GM18507 (cell line): ENCODE measurements at regions not wholly inside any gene's neighbourhood (a gene's known extent, or its start where the extent isn't known, plus 50 kb on each side); places are given as distances from the start of the nearest gene placed in this dataset.

Source experiments
- DNase-seq: peaks from one replicate; pipeline ENCODE4 v3.0.0; 2011; ENCODE audit warnings: low read depth; ENCODE audit not compliant: insufficient read length; ENCODE audit errors: extremely low spot score
- FAIRE-seq: peaks from 2 replicates; lab custom pipeline; 2011; peaks lifted over from hg19 to GRCh38; lab: Jason Lieb, UNC

- no peak for DNase-seq
- no peak for FAIRE-seq
Observed at GRCh38 chr15:95825671-95826411, 504.7 kb upstream of the NR2F2 start.

GRCh38 chr15:95826412-95827195 is 503.9 kb upstream of the NR2F2 start:
- no peak for FAIRE-seq
- DNase-seq, result no peak

- FAIRE-seq, result no peak
- DNase-seq, result no peak
Observed at GRCh38 chr15:95829062-95829461, 501.4 kb upstream of the NR2F2 start.

- FAIRE-seq (no peak), DNase-seq (no peak)
Observed at GRCh38 chr15:95830281-95830680, 500.2 kb upstream of the NR2F2 start.

GRCh38 chr15:95832668-95833067 is 497.8 kb upstream of the NR2F2 start:
- no peak for FAIRE-seq
- no peak for DNase-seq

GRCh38 chr15:95834028-95834804 is 496.3 kb upstream of the NR2F2 start:
- no peak for FAIRE-seq
- no peak for DNase-seq

GRCh38 chr15:95836536-95836935 is 494.0 kb upstream of the NR2F2 start:
- no peak for FAIRE-seq

GRCh38 chr15:95837341-95838004 is 493.0 kb upstream of the NR2F2 start:
- DNase-seq, result no peak
- FAIRE-seq, result no peak

More at GRCh38 chr15:95836536-95836935, 494.0 kb upstream of the NR2F2 start:
- no peak for DNase-seq

- FAIRE-seq, result no peak
- DNase-seq, result no peak
Observed at GRCh38 chr15:95839367-95839782, 491.1 kb upstream of the NR2F2 start.

- no peak for DNase-seq
- no peak for FAIRE-seq
Observed at GRCh38 chr15:95840004-95840403, 490.5 kb upstream of the NR2F2 start.

GRCh38 chr15:95840855-95841254 is 489.6 kb upstream of the NR2F2 start:
- FAIRE-seq (no peak), DNase-seq (no peak)

- FAIRE-seq (no peak), DNase-seq (no peak)
Observed at GRCh38 chr15:95842576-95842975, 487.9 kb upstream of the NR2F2 start.

GRCh38 chr15:95843241-95843910 is 487.1 kb upstream of the NR2F2 start:
- DNase-seq (no peak), FAIRE-seq (no peak)

GRCh38 chr15:95845862-95846515 is 484.5 kb upstream of the NR2F2 start:
- DNase-seq (no peak), FAIRE-seq (no peak)

- no peak for DNase-seq
- no peak for FAIRE-seq
Observed at GRCh38 chr15:95848126-95848525, 482.4 kb upstream of the NR2F2 start.

GRCh38 chr15:95850837-95851236 is 479.7 kb upstream of the NR2F2 start:
- FAIRE-seq (no peak), DNase-seq (no peak)

- DNase-seq (no peak), FAIRE-seq (no peak)
Observed at GRCh38 chr15:95853350-95853749, 477.1 kb upstream of the NR2F2 start.

- DNase-seq, result no peak
- no peak for FAIRE-seq
Observed at GRCh38 chr15:95857124-95857757, 473.3 kb upstream of the NR2F2 start.
